AG04450 (cell line): ENCODE measurements at regions not wholly inside any gene's neighbourhood (a gene's known extent, or its start where the extent isn't known, plus 50 kb on each side); places are given as distances from the start of the nearest gene placed in this dataset.

ENCODE experiments used
- CTCF ChIA-PET: fragments of 300-600, 350-600 bp; formaldehyde crosslinking; extraction: SDS; loops from one replicate; lab custom pipeline; 2022; ENCODE audit warnings: antibody characterized with exemption, inconsistent platforms; lab: Charles Lee
- POLR2A ChIA-PET: fragments of 350-600 bp; formaldehyde crosslinking; extraction: SDS; loops from one replicate; lab custom pipeline; 2021; ENCODE audit warnings: antibody characterized with exemption, inconsistent platforms; lab: Yijun Ruan, JAX
- DNase-seq: peaks from one replicate; pipeline ENCODE4 v3.0.0-alpha.2; 2011; ENCODE audit warnings: low read depth, low spot score
- H3K27ac ChIP-seq: one replicate; pipeline ENCODE4 v1.5.1; 2012; ENCODE audit warnings: low read depth, low read length, control low read depth
- H3K27me3 ChIP-seq: one replicate; pipeline ENCODE4 v1.6.0; 2012; ENCODE audit warnings: low read length; ENCODE audit not compliant: control insufficient read depth, insufficient read depth
- H3K4me3 ChIP-seq: 2 replicates; pipeline ENCODE4 v1.5.1; 2011; ENCODE audit warnings: mild to moderate bottlenecking, low read depth, low read length, control low read depth
- H3K9me3 ChIP-seq: 2 replicates; pipeline ENCODE4 v1.5.1; 2012; ENCODE audit warnings: low read length; ENCODE audit not compliant: control insufficient read depth, insufficient read depth
- TF ChIP-seq, protein P1 (sequence below): IDR thresholded peaks from 2 replicates; pipeline ENCODE4 v1.5.1; 2011; ENCODE audit warnings: low read depth, low read length, control low read depth, inconsistent platforms

DNA sequence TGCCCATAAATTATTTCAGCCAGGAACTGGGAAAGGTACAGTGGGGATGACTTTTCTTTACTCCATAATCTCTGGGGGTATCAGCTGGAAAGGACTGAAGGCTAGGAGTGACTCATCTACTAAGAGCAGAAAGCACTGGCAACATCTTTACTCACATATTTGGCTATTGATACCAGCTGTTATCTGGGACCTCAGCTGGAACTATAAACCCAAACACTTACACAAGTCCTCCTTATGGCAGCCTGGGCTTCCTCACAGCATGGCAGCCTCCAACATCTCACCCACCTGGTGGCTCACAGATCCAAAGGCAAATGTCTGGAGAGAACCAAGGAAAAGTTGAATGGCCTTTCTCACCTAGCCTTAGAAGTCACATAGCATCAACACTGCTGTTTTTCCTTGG is 379.0 kb upstream of the RND3 start:
- POLR2A ChIA-PET, result no interaction called here
- Histone ChIP-seq H3K9me3 (no peaks in the 10 kb centered on the region), H3K4me3 (no peak overlapping the region), H3K27ac (no peak overlapping the region), H3K27me3 (no peaks in the 10 kb centered on the region)
- TF ChIP-seq, protein P1, sequence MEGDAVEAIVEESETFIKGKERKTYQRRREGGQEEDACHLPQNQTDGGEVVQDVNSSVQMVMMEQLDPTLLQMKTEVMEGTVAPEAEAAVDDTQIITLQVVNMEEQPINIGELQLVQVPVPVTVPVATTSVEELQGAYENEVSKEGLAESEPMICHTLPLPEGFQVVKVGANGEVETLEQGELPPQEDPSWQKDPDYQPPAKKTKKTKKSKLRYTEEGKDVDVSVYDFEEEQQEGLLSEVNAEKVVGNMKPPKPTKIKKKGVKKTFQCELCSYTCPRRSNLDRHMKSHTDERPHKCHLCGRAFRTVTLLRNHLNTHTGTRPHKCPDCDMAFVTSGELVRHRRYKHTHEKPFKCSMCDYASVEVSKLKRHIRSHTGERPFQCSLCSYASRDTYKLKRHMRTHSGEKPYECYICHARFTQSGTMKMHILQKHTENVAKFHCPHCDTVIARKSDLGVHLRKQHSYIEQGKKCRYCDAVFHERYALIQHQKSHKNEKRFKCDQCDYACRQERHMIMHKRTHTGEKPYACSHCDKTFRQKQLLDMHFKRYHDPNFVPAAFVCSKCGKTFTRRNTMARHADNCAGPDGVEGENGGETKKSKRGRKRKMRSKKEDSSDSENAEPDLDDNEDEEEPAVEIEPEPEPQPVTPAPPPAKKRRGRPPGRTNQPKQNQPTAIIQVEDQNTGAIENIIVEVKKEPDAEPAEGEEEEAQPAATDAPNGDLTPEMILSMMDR, result no peak
- CTCF ChIA-PET, result interaction anchor here (1.4 kb wide), 1 partner anchor 372 kb away, joined by 4 read pairs; no protein-coding TSS in a partner anchor
- DNase-seq, result no peak

DNA sequence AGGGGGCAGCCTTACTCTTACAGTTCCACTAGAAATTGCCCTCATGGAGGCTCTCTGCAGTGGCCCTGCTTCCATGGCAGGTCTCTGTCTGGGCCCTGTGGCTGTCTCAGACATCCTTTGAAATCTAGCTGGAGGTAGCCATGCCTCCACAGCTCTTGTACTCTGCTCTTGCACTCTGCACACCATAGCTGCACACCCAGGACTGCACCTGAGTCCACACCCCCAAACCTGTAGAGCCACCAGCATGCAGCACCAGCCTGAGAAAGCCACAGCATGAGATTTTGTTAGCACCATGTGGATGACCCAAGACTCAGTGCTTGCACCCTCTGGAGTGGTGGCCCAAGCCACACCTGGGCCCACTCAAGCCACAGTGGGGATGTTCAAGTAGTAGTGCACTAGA is 376.2 kb upstream of the RND3 start:
- TF ChIP-seq, protein P1, result no peak
- no peak overlapping the region for H3K27ac ChIP-seq
- no peak overlapping the region for H3K4me3 ChIP-seq
- POLR2A ChIA-PET, result interaction anchor here (0.7 kb wide), 1 partner anchor 166 kb away, joined by 3 read pairs; no protein-coding TSS in a partner anchor
- CTCF ChIA-PET, result no interaction called here
- DNase-seq, result no peak
- no peaks in the 10 kb centered on the region for H3K27me3 ChIP-seq
- no peaks in the 10 kb centered on the region for H3K9me3 ChIP-seq

DNA sequence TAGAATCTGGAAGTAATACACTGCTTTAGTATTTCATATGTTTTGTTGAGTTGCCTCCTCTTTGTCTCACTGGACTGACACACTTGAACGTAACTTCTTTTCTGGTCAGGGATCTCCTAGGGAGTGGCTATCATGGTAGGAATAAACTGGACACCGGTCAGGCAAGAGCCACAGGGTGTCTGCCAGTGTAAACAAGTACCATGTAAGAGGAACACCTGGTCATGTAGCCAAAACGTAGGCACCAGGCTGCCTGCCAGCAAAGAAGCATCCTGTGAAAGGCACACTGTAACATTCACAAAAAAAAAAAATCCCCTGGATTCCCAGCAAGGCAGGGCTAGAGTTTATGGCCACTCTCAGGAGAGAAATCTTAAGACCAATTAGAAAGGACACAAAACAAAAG is 372.8 kb upstream of the RND3 start:
- no peak overlapping the region for H3K4me3 ChIP-seq
- ChIA-PET CTCF (no interaction called here), POLR2A (interaction anchor here (0.6 kb wide), 1 partner anchor 17 kb away, joined by 3 read pairs; no protein-coding TSS in a partner anchor)
- DNase-seq, result no peak
- H3K27me3 ChIP-seq, result no peaks in the 10 kb centered on the region
- H3K9me3 ChIP-seq, result no peaks in the 10 kb centered on the region
- TF ChIP-seq, protein P1, result no peak
- H3K27ac ChIP-seq, result no peak overlapping the region

DNA sequence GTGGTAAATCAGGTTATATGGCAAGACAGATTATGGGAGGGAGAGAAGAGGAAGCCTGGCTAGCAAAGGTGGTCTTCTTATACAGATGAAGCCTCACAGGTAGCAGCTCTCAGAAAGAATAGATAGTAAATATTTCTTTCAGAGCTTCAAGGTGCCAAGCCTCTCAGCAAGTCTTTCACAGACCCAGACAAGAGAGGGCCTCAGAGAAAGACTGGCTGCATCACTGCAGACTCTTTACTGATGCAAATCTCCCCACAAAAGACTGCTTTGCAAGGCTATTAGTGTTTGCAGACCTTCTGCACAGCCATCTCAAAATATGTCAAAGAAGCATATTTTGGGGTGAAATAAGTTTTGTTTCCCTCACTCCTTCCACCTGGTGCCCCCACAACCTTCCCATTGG is 372.4 kb upstream of the RND3 start:
- no peak overlapping the region for H3K27ac ChIP-seq
- H3K4me3 ChIP-seq, result no peak overlapping the region
- H3K9me3 ChIP-seq, result no peaks in the 10 kb centered on the region
- ChIA-PET POLR2A (no interaction called here), CTCF (no interaction called here)
- DNase-seq, result no peak
- TF ChIP-seq, protein P1, result no peak
- H3K27me3 ChIP-seq, result no peaks in the 10 kb centered on the region

DNA sequence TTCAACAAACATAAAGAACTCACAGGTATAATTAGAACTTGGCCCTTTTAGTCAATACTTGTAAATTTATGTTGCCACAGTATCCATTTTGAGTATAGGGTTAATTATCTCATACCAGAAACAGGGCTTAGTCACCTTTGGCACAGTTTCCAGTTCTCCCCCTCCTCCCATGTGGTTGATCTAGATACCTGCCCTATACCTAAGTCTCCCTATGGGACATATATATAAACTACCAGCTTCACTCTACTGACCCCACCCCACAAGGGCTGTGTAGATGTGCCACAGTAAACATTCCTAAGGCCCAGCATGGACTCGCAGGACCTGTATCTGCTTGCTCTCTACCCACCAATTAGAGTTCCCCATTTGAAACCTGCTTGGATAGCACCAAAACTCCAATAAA is 371.7 kb upstream of the RND3 start:
- Histone ChIP-seq H3K27ac (no peak overlapping the region), H3K9me3 (no peaks in the 10 kb centered on the region), H3K27me3 (no peaks in the 10 kb centered on the region), H3K4me3 (no peak overlapping the region)
- CTCF ChIA-PET, result no interaction called here
- POLR2A ChIA-PET, result no interaction called here
- no peak for DNase-seq
- TF ChIP-seq, protein P1, result no peak
